Smooth muscle cell (in vitro differentiated cells): ENCODE measurements at regions not wholly inside any gene's neighbourhood (a gene's known extent, or its start where the extent isn't known, plus 50 kb on each side); places are given as distances from the start of the nearest gene placed in this dataset.

Source experiments
- DNase-seq: peaks from one replicate; lab custom pipeline; 2025; ENCODE audit not compliant: unreplicated experiment; lab: John Stamatoyannopoulos, UW
- H2AFZ ChIP-seq: fragments of 200-600 bp; sonication (generic); 2 replicates; pipeline ENCODE4 v1.6.0; 2016; ENCODE audit warnings: antibody characterized with exemption, low read depth, mild to moderate bottlenecking
- H3F3A ChIP-seq: fragments of 200-600 bp; sonication (generic); 2 replicates; pipeline ENCODE4 v1.6.0; 2017; ENCODE audit warnings: antibody characterized with exemption, low read depth
- H3K27ac ChIP-seq: fragments of 200-600 bp; sonication (generic); 2 replicates; pipeline ENCODE4 v1.5.1; 2016; ENCODE audit warnings: low read depth, mild to moderate bottlenecking
- H3K27me3 ChIP-seq: fragments of 200-600 bp; sonication (generic); 2 replicates; pipeline ENCODE4 v1.6.1; 2016; ENCODE audit warnings: low read depth, mild to moderate bottlenecking
- H3K36me3 ChIP-seq: fragments of 200-600 bp; sonication (generic); 2 replicates; pipeline ENCODE4 v1.5.1; 2016; ENCODE audit warnings: low read depth
- H3K4me1 ChIP-seq: fragments of 200-600 bp; sonication (generic); 2 replicates; pipeline ENCODE4 v1.5.1; 2016; ENCODE audit warnings: low read depth
- H3K4me2 ChIP-seq: fragments of 200-600 bp; sonication (generic); 2 replicates; pipeline ENCODE4 v1.6.0; 2016; ENCODE audit warnings: mild to moderate bottlenecking
- H3K4me3 ChIP-seq: fragments of 200-600 bp; sonication (generic); 2 replicates; pipeline ENCODE4 v1.5.1; 2016; ENCODE audit warnings: mild to moderate bottlenecking
- H3K79me2 ChIP-seq: fragments of 200-600 bp; sonication (generic); 2 replicates; pipeline ENCODE4 v1.6.0; 2016; ENCODE audit warnings: low read depth, mild to moderate bottlenecking
- H3K9ac ChIP-seq: fragments of 200-600 bp; sonication (generic); 2 replicates; pipeline ENCODE4 v1.6.0; 2016; ENCODE audit warnings: low read depth
- H3K9me3 ChIP-seq: fragments of 200-600 bp; sonication (generic); replicated peaks from 2 replicates; pipeline ENCODE4 v1.5.1; 2016; ENCODE audit warnings: low read depth
- H4K20me1 ChIP-seq: fragments of 200-600 bp; sonication (generic); 2 replicates; pipeline ENCODE4 v1.6.0; 2016; ENCODE audit warnings: low read depth
- CTCF ChIP-seq: fragments of 200-600 bp; sonication (generic); IDR thresholded peaks from 2 replicates; pipeline ENCODE4 v1.5.1; 2017; ENCODE audit warnings: borderline replicate concordance, mild to moderate bottlenecking, antibody characterized with exemption; ENCODE audit not compliant: insufficient read depth, poor library complexity, severe bottlenecking
- WGBS: methylation state at CpG from one replicate; pipeline ENCODE4 v1.1.7; 2016; ENCODE audit warnings: low lambda C conversion rate; 5-methylcytosine and 5-hydroxymethylcytosine counted together

DNA sequence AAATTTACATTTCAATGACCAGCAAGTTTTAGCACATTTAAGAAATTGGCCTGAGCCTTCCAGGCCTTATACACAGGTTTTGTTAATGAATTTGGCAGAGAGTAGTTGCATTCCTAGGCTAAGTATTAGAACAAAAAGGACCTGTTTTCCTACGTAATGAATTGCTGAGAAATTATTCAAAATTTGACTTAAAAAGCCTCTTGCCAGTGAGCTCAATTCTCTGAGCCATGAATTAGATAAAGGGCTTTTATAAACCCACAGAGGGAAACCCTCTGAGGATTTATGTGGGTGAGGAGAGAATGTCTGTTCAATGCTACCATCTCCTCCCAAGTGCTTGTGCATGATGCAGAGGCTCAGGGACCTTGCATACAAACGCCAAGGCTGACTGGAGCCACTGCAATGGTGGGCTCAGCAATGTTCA is 94.5 kb upstream of the PELI2 start:
- Histone ChIP-seq H3K4me2 (no peak overlapping the region), H3K79me2 (no peaks in the 10 kb centered on the region), H3K27me3 (no peaks in the 10 kb centered on the region), H2AFZ (no peak overlapping the region), H3K36me3 (no peaks in the 10 kb centered on the region), H3K9me3 (no peaks in the 10 kb centered on the region), H3K9ac (no peak overlapping the region), H3K4me1 (peaks cover 4% of the 10 kb centered on the region), H3K27ac (no peak overlapping the region), H3F3A (no peaks in the 10 kb centered on the region), H4K20me1 (no peaks in the 10 kb centered on the region), H3K4me3 (no peak overlapping the region)
- 26% methylated on average over 2 of the region's 2 CpGs for WGBS
- no peak for DNase-seq
- TF ChIP-seq CTCF = no peak

DNA sequence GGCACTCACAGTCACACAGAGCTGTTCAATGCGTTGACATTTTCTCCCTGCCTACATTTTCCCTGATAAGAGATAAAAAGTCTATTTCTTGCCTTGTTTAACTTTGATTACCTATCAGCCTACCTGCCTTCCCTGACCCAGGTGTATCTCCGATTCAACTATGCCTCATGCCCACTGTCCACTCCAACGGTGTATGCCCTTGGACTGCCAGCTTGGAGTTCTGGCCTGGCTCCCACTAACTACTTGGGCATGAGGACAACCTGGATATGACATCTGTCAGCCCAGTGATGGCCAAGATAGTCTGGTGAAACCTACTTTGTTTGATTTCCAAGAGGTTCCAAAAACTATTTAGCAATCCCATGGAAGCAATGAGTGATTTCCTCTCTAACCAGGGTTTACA is 93.0 kb upstream of the PELI2 start:
- H3K27me3 ChIP-seq = no peaks in the 10 kb centered on the region
- H3F3A ChIP-seq = no peaks in the 10 kb centered on the region
- no peaks in the 10 kb centered on the region for H3K9me3 ChIP-seq
- no peak for DNase-seq
- 72% methylated on average over 3 of the region's 3 CpGs for WGBS
- H3K36me3 ChIP-seq = no peaks in the 10 kb centered on the region
- H3K27ac ChIP-seq = no peak overlapping the region
- H4K20me1 ChIP-seq = no peaks in the 10 kb centered on the region
- H3K9ac ChIP-seq = no peak overlapping the region
- no peak overlapping the region for H2AFZ ChIP-seq
- H3K4me3 ChIP-seq = no peak overlapping the region
- H3K4me2 ChIP-seq = no peak overlapping the region
- peaks cover 4% of the 10 kb centered on the region for H3K4me1 ChIP-seq
- no peaks in the 10 kb centered on the region for H3K79me2 ChIP-seq
- no peak for TF ChIP-seq CTCF

DNA sequence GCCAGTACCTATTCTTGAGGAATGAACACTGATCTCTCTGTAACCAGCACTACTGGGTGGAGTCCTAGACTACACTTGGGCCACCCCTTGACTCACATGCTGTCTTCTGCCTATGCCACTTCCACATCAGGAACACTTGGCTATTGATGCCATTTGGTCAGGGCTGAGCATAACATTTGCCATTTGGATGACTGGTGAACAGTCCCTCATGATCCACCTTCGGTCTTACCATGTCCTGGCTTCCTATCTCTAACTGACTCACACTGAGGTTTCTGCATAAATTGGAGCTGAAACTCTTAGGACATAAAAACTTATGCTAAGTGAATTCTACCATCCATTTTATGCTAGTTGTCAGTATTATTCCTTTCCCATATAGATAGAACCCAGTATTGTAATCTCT is 91.7 kb upstream of the PELI2 start:
- Histone ChIP-seq H3K4me2 (no peak overlapping the region), H3K4me3 (no peak overlapping the region)
- 52% methylated on average over 1 of the region's 1 CpG for WGBS

More for the DNA sequence above, 91.7 kb upstream of the PELI2 start:
- no peak overlapping the region for H3K27ac ChIP-seq
- H3K4me1 ChIP-seq = peaks cover 4% of the 10 kb centered on the region
- no peak overlapping the region for H3K9ac ChIP-seq
- H2AFZ ChIP-seq = no peak overlapping the region
- DNase-seq = no peak
- H3K36me3 ChIP-seq = no peaks in the 10 kb centered on the region
- no peaks in the 10 kb centered on the region for H3K9me3 ChIP-seq
- no peaks in the 10 kb centered on the region for H3F3A ChIP-seq
- TF ChIP-seq CTCF = no peak
- no peaks in the 10 kb centered on the region for H3K79me2 ChIP-seq
- no peaks in the 10 kb centered on the region for H3K27me3 ChIP-seq
- no peaks in the 10 kb centered on the region for H4K20me1 ChIP-seq
